GM23248 (cell line): ENCODE measurements at regions not wholly inside any gene's neighbourhood (a gene's known extent, or its start where the extent isn't known, plus 50 kb on each side); places are given as distances from the start of the nearest gene placed in this dataset.

ENCODE experiments used
- DNase-seq: peaks from one replicate; pipeline ENCODE4 v3.0.0-alpha.2; 2015
- H2AFZ ChIP-seq: fragments of 200-600 bp; sonication (generic); 2 replicates; pipeline ENCODE4 v1.6.1; 2016; ENCODE audit warnings: antibody characterized with exemption
- H3F3A ChIP-seq: fragments of 200-600 bp; sonication (generic); 2 replicates; pipeline ENCODE4 v1.6.1; 2016; ENCODE audit warnings: mild to moderate bottlenecking, antibody characterized with exemption, mixed run types; ENCODE audit not compliant: insufficient read depth
- H3K27ac ChIP-seq: fragments of 200-600 bp; sonication (generic); 2 replicates; pipeline ENCODE4 v1.5.1; 2016; ENCODE audit warnings: mild to moderate bottlenecking
- H3K27me3 ChIP-seq: fragments of 200-600 bp; sonication (generic); replicated peaks from 2 replicates; pipeline ENCODE4 v1.6.1; 2016; ENCODE audit warnings: mild to moderate bottlenecking; ENCODE audit not compliant: insufficient read depth
- H3K36me3 ChIP-seq: fragments of 200-600 bp; sonication (generic); 2 replicates; pipeline ENCODE4 v1.6.1; 2016; ENCODE audit warnings: low read depth, mild to moderate bottlenecking
- H3K4me1 ChIP-seq: fragments of 200-600 bp; sonication (generic); 2 replicates; pipeline ENCODE4 v1.6.1; 2016; ENCODE audit warnings: mild to moderate bottlenecking; ENCODE audit not compliant: insufficient read depth
- H3K4me2 ChIP-seq: fragments of 200-600 bp; sonication (generic); one replicate; pipeline ENCODE4 v1.6.1; 2016; ENCODE audit warnings: mild to moderate bottlenecking; ENCODE audit not compliant: unreplicated experiment
- H3K4me3 ChIP-seq: fragments of 200-600 bp; sonication (generic); 2 replicates; pipeline ENCODE4 v1.5.1; 2016; ENCODE audit warnings: mild to moderate bottlenecking
- H3K79me2 ChIP-seq: fragments of 200-600 bp; sonication (generic); 2 replicates; pipeline ENCODE4 v1.6.1; 2016; ENCODE audit warnings: mild to moderate bottlenecking; ENCODE audit not compliant: insufficient read depth
- H3K9ac ChIP-seq: fragments of 200-600 bp; sonication (generic); 2 replicates; pipeline ENCODE4 v1.6.1; 2016; ENCODE audit warnings: mild to moderate bottlenecking
- H3K9me2 ChIP-seq: fragments of 200-600 bp; sonication (generic); 2 replicates; pipeline ENCODE4 v1.6.1; 2016; ENCODE audit warnings: mixed run types, mild to moderate bottlenecking, moderate library complexity; ENCODE audit not compliant: insufficient read depth
- H3K9me3 ChIP-seq: fragments of 200-600 bp; sonication (generic); one replicate; pipeline ENCODE4 v1.6.1; 2017; ENCODE audit warnings: low read depth
- H4K20me1 ChIP-seq: fragments of 200-600 bp; sonication (generic); 2 replicates; pipeline ENCODE4 v1.6.0; 2016; ENCODE audit not compliant: insufficient read depth
- EZH2 ChIP-seq: fragments of 200-600 bp; sonication (generic); IDR thresholded peaks from 2 replicates; pipeline ENCODE4 v1.6.1; 2018; ENCODE audit warnings: antibody characterized with exemption, mild to moderate bottlenecking; ENCODE audit not compliant: insufficient read depth, poor library complexity, severe bottlenecking
- EZH2phosphoT487 ChIP-seq: fragments of 200-600 bp; sonication (generic); IDR thresholded peaks from 2 replicates; pipeline ENCODE4 v1.6.1; 2018; ENCODE audit warnings: antibody characterized with exemption, moderate library complexity, mild to moderate bottlenecking, low read depth; ENCODE audit not compliant: insufficient read depth
- WGBS, 2 experiments: methylation state at CpG; one replicate each; pipeline ENCODE4 v1.1.6; 2015 to 2017; ENCODE audit warnings: low lambda C conversion rate in 2 of 2, low coverage in 1 of 2; ENCODE audit errors: missing lambda C conversion rate in 2 of 2; 5-methylcytosine and 5-hydroxymethylcytosine counted together
- in situ Hi-C: fragments of 300-500 bp; cut with MboI; formaldehyde crosslinking; loops from 2 replicates; pipeline ENCODE4 v1.15.0; 2020

DNA sequence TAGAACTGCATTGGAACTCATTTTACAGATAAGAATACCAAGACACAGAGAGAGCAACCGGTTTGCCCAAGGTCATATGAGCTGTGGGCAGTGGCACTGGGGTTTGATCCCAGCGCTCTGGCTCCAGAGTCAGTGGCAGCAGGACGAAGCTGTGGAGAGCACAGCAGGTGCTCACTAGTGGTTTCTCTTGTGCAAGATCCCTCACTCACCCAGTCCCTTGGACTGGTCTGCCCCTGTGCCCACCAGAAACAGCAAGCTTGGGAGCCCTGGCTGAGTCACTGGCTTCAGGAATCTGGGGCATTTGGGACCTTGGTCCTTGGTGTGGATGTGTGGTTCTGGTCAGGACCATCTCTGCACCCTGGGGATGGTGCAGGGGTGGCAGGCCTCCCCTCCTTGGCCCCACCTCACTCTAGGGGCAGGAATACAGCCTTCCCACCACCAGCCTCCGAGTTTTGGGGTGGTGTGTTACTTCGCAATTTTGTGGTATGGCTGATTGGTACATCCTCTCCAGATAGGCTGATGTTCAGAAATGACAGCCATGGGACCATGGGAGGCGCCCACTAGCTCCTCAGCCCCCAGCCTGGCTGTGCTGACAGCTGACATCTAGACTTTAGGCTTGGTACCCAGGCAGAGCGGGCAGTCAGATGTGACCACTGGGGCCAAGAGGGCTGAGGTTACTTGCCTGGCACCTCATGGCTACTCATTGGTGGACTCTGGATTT is 104.6 kb downstream of the LSM3 start:
- 71 to 75% methylated on average over 7 of the region's 7 CpGs for WGBS, 2 experiments

DNA sequence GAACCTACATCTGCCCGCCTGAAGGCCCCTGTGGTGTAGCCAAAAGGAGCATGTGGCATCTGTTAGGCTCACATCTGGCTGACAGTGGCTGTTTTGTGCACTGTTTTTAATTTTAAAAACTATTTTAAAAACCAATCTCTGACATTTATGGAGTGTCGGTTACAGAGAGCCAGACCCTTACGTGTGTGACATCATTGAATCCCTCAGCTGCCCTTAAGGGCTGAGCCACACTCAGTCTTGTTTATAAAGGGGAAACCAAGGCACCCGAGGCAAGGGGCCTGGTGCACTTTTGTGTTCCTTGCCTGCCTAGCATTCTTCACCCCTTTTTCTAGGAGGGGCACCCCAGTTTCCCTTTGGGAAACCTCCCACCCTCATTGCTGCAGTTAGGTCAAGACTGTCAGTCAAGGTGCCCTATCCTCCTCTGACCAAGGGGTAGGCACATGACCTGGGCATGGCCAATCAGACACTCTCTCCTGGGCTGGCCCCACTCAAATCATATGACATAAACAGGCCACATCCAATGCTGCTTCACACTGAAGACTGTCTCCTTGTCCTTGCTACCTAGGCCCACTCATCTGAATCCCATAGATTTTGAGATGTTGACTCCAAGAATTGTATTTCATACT is 105.3 kb downstream of the LSM3 start:
- no peak for DNase-seq
- Histone ChIP-seq H3K27ac (no peak overlapping the region), H3F3A (peaks cover under 1% of the 10 kb centered on the region; the same call in 1 of the 2 replicates), H2AFZ (no peak overlapping the region), H3K4me3 (no peak overlapping the region), H3K9me2 (no peaks in the 10 kb centered on the region), H3K9ac (no peak overlapping the region), H3K36me3 (no peaks in the 10 kb centered on the region), H4K20me1 (no peaks in the 10 kb centered on the region), H3K4me1 (no peaks in the 10 kb centered on the region), H3K9me3 (no peaks in the 10 kb centered on the region), H3K79me2 (no peaks in the 10 kb centered on the region), H3K4me2 (no peak overlapping the region), H3K27me3 (peaks cover 13% of the 10 kb centered on the region; the same call in 1 of the 2 replicates)
- WGBS, 2 experiments: 18 to 21% methylated on average over 4 of the region's 4 CpGs
- in situ Hi-C loops: no loop called here
- TF ChIP-seq EZH2phosphoT487 (no peak), EZH2 (no peak)

More for the DNA sequence above, 104.6 kb downstream of the LSM3 start:
- TF ChIP-seq EZH2: no peak
- TF ChIP-seq EZH2phosphoT487: no peak
- Histone ChIP-seq H3K4me2 (no peak overlapping the region), H4K20me1 (no peaks in the 10 kb centered on the region), H3K36me3 (no peaks in the 10 kb centered on the region), H3K27ac (no peak overlapping the region), H3K4me3 (no peak overlapping the region), H3K79me2 (no peaks in the 10 kb centered on the region), H3F3A (no peaks in the 10 kb centered on the region), H2AFZ (no peak overlapping the region), H3K27me3 (peaks cover 11% of the 10 kb centered on the region; the same call in 1 of the 2 replicates), H3K9me2 (no peaks in the 10 kb centered on the region), H3K4me1 (no peaks in the 10 kb centered on the region), H3K9me3 (no peaks in the 10 kb centered on the region), H3K9ac (no peak overlapping the region)
- no peak for DNase-seq
- in situ Hi-C loops: no loop called here

DNA sequence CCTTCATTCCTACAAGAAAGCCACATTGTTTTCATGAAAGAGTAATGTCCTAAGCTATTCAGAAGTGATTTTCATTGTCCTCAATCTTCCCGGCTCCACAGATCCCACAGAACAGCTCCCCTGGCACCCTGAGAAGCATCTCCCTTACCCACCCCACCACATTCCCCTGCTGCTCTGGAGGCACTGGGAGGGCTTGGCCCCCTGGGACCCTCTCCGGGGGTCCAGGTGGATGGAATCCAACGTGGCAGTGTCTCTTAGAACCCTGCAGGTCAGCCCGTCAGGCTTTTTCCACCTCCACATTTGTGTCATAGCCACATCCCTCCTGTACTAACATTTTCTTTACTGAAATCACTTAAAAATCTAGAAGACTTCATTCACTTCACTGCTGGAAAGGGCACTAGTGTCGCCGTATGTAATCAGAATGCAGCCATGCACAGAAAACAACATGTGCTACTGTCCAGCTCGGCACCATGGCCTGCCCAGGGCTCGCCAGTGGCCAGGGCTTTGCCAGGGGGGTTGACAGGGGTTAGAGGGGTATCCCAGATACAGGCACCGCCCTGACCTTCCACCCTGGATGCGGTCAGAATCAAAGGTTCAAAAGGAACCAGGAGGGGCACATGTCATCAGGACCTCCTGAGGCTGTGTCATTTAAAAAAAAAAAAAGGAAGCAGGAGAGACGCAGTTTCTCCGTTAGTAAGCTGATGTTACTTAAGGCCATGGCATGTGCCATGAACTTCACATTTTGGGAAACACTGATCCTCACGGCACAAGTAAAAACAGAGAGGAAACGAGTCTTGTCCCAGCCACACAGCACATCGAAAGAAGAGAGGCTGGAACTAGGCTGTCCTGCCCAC is 106.3 kb downstream of the LSM3 start:
- in situ Hi-C loops: no loop called here
- Histone ChIP-seq H2AFZ (no peak overlapping the region), H3K9me3 (no peaks in the 10 kb centered on the region), H3K27ac (no peak overlapping the region), H3K4me2 (no peak overlapping the region), H3K36me3 (no peaks in the 10 kb centered on the region), H3K4me3 (no peak overlapping the region), H3K4me1 (peaks cover 4% of the 10 kb centered on the region; the same call in 1 of the 2 replicates), H3K9ac (no peak overlapping the region), H3K27me3 (peaks cover 13% of the 10 kb centered on the region; the same call in 1 of the 2 replicates), H3K9me2 (no peaks in the 10 kb centered on the region), H4K20me1 (no peaks in the 10 kb centered on the region), H3K79me2 (no peaks in the 10 kb centered on the region), H3F3A (peaks cover 10% of the 10 kb centered on the region)
- TF ChIP-seq EZH2 (no peak), EZH2phosphoT487 (no peak)
- 63 to 68% methylated on average over 14 to 15 of the region's 15 CpGs for WGBS, 2 experiments
- DNase-seq: no peak

DNA sequence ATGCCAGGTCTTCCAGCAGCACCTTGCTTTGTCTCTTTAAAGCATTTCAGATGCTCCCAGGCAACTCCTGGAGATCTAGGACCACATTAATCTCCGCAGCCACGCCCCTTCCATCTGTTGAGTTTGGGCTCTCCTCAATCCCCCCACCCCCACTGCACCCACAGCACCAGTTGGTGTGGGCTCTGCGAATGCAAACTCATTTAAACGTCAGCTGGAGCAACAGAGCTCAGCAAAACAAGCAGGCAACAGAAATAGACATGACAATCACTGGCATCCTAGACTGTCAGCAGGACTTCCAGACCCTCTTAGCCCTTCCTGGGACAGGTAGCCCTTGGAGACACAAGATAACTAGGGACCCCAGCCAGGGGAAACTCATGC is 106.9 kb downstream of the LSM3 start:
- 35 to 46% methylated on average over 4 of the region's 4 CpGs for WGBS, 2 experiments
- no peak for DNase-seq
- Histone ChIP-seq H3K4me2 (no peak overlapping the region), H3K9me2 (no peaks in the 10 kb centered on the region), H4K20me1 (no peaks in the 10 kb centered on the region), H3K4me1 (peaks cover 5% of the 10 kb centered on the region; the same call in 1 of the 2 replicates), H3K79me2 (no peaks in the 10 kb centered on the region), H3K9ac (no peak overlapping the region), H3K4me3 (no peak overlapping the region), H3K27ac (no peak overlapping the region), H2AFZ (no peak overlapping the region), H3K36me3 (no peaks in the 10 kb centered on the region), H3F3A (peaks cover 15% of the 10 kb centered on the region), H3K27me3 (peaks cover 14% of the 10 kb centered on the region), H3K9me3 (no peaks in the 10 kb centered on the region)
- in situ Hi-C loops: no loop called here
- TF ChIP-seq EZH2 (no peak), EZH2phosphoT487 (no peak)
